Kidney epithelial cell (primary cell): ENCODE measurements at regions not wholly inside any gene's neighbourhood (a gene's known extent, or its start where the extent isn't known, plus 50 kb on each side); places are given as distances from the start of the nearest gene placed in this dataset.
"Not testable (repeated sequence)": the region's sequence is repeated elsewhere in the genome, so short reads cannot be mapped to it uniquely, and the experiment has no call there.

Experiments used
- DNase-seq: peaks from one replicate; pipeline ENCODE4 v3.0.0-alpha.2; 2010; ENCODE audit warnings: low read depth
- H3K27me3 ChIP-seq: 2 replicates; pipeline ENCODE4 v1.6.0; 2011; ENCODE audit warnings: low read length; ENCODE audit not compliant: control insufficient read depth, insufficient read depth
- H3K36me3 ChIP-seq: 2 replicates; pipeline ENCODE4 v1.5.1; 2011; ENCODE audit warnings: low read length; ENCODE audit not compliant: control insufficient read depth, insufficient read depth
- H3K4me3 ChIP-seq: 2 replicates; pipeline ENCODE4 v1.5.1; 2011; ENCODE audit warnings: low read depth, mild to moderate bottlenecking, control low read depth, low read length
- CTCF ChIP-seq: IDR thresholded peaks from 2 replicates; pipeline ENCODE4 v1.5.1; 2011; ENCODE audit warnings: mild to moderate bottlenecking, moderate library complexity, low read length, control low read depth, inconsistent platforms; ENCODE audit not compliant: insufficient read depth, poor library complexity, severe bottlenecking

GRCh38 chr20:41686961-41687360, 68.8 kb upstream of the CHD6 start:
- no peak for DNase-seq
- no peaks in the 10 kb centered on the region for H3K27me3 ChIP-seq
- H3K4me3 ChIP-seq: no peak overlapping the region
- H3K36me3 ChIP-seq: no peaks in the 10 kb centered on the region
- TF ChIP-seq CTCF: no peak

GRCh38 chr20:41685145-41685544, 67.0 kb upstream of the CHD6 start:
- not testable (repeated sequence) for H3K27me3 ChIP-seq, H3K36me3 ChIP-seq, DNase-seq, H3K4me3 ChIP-seq

- Histone ChIP-seq H3K4me3 (no peak overlapping the region), H3K36me3 (no peaks in the 10 kb centered on the region), H3K27me3 (peaks cover 2% of the 10 kb centered on the region)
- no peak for TF ChIP-seq CTCF
- no peak for DNase-seq
These were observed 60.6 kb upstream of the CHD6 start for GRCh38 chr20:41678799-41679198.

- Histone ChIP-seq H3K36me3 (no peaks in the 10 kb centered on the region), H3K4me3 (no peak overlapping the region), H3K27me3 (peaks cover 2% of the 10 kb centered on the region)
- TF ChIP-seq CTCF: no peak
- DNase-seq: no peak
These were observed 54.1 kb upstream of the CHD6 start for GRCh38 chr20:41672282-41672681.

- Histone ChIP-seq H3K4me3 (no peak overlapping the region), H3K36me3 (no peaks in the 10 kb centered on the region), H3K27me3 (peaks cover 2% of the 10 kb centered on the region)
- DNase-seq: no peak
- TF ChIP-seq CTCF: no peak
These were observed 53.0 kb upstream of the CHD6 start for GRCh38 chr20:41671143-41671542.

- TF ChIP-seq CTCF: no peak
These were observed 52.5 kb upstream of the CHD6 start for GRCh38 chr20:41670631-41671030.

More at GRCh38 chr20:41670631-41671030, 52.5 kb upstream of the CHD6 start:
- DNase-seq: no peak
- Histone ChIP-seq H3K27me3 (peaks cover 2% of the 10 kb centered on the region), H3K4me3 (no peak overlapping the region), H3K36me3 (no peaks in the 10 kb centered on the region)
